Peyer's patch (tissue), 4 donors: ENCODE measurements at regions not wholly inside any gene's neighbourhood (a gene's known extent, or its start where the extent isn't known, plus 50 kb on each side); places are given as distances from the start of the nearest gene placed in this dataset.

Experiments
- POLR2A ChIP-seq, 2 donors: fragments of 450-650 bp; IDR thresholded peaks; one replicate each; pipeline ENCODE4 v1.5.1; 2017; ENCODE audit warnings: antibody characterized with exemption in 2 of 2, mild to moderate bottlenecking in 2 of 2, moderate library complexity in 2 of 2
- TF ChIP-seq, protein P1 (sequence below), 6 experiments: fragments of 450-650 bp in 4 of 6; fragments of 200-600 bp in 2 of 6; sonication (generic) in 1 of 6; IDR thresholded peaks; one replicate each; pipeline ENCODE4 v1.5.1; 2017 to 2019; ENCODE audit warnings: antibody characterized with exemption in 6 of 6, mild to moderate bottlenecking in 3 of 6, moderate library complexity in 1 of 6

DNA sequence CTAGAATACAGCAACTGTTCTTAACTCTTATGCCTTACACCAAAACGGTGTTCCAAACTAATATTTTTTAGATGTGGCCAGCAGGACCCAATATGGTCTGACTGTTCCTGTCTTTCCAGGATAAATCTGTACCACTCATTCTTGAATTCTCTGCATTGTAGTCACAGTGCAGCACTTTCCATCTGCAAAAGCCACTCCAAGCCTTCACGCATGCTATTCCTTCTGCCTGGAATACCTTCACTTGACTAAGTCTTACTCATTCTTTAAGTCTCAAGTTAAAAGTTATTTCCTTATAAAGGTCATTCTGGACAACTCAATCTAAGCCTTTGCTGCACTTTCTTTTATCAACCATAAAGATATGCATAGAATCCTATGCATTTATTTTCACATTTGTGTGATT, 1194.5 kb downstream of the PLA2G4A start:
- TF ChIP-seq, protein P1, sequence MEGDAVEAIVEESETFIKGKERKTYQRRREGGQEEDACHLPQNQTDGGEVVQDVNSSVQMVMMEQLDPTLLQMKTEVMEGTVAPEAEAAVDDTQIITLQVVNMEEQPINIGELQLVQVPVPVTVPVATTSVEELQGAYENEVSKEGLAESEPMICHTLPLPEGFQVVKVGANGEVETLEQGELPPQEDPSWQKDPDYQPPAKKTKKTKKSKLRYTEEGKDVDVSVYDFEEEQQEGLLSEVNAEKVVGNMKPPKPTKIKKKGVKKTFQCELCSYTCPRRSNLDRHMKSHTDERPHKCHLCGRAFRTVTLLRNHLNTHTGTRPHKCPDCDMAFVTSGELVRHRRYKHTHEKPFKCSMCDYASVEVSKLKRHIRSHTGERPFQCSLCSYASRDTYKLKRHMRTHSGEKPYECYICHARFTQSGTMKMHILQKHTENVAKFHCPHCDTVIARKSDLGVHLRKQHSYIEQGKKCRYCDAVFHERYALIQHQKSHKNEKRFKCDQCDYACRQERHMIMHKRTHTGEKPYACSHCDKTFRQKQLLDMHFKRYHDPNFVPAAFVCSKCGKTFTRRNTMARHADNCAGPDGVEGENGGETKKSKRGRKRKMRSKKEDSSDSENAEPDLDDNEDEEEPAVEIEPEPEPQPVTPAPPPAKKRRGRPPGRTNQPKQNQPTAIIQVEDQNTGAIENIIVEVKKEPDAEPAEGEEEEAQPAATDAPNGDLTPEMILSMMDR (IDR thresholded peaks at IDR 0.05): no peak
- no peak for TF ChIP-seq POLR2A (IDR thresholded peaks at IDR 0.05)
